Thoracic aorta (tissue), 2 donors: ENCODE measurements at regions not wholly inside any gene's neighbourhood (a gene's known extent, or its start where the extent isn't known, plus 50 kb on each side); places are given as distances from the start of the nearest gene placed in this dataset.

ENCODE experiments used
- ATAC-seq: fragments of 150-250 bp; one replicate; pipeline ENCODE4 v1.8.0; 2017; ENCODE audit warnings: low read depth; ENCODE audit not compliant: insufficient number of reproducible peaks, low FRiP score
- DNase-seq: peaks from one replicate; pipeline ENCODE4 v3.0.0-alpha.2; 2020; ENCODE audit warnings: low spot score
- H3K27ac ChIP-seq, 2 donors: fragments of 200-600 bp; sonication (generic); 1 replicate in 1 of 2; 2 replicates in 1 of 2; pipeline ENCODE4 v1.5.1; 2016; ENCODE audit warnings: mild to moderate bottlenecking in 2 of 2, moderate library complexity in 2 of 2
- H3K27me3 ChIP-seq: fragments of 200-600 bp; sonication (generic); replicated peaks from 2 replicates; pipeline ENCODE4 v1.6.0; 2016; ENCODE audit warnings: mild to moderate bottlenecking; ENCODE audit not compliant: insufficient read depth
- H3K36me3 ChIP-seq: fragments of 200-600 bp; sonication (generic); one replicate; pipeline ENCODE4 v1.5.1; 2016
- H3K4me1 ChIP-seq, 2 donors: fragments of 200-600 bp; sonication (generic); 1 replicate in 1 of 2; 2 replicates in 1 of 2; pipeline versions ENCODE4 v1.5.1 to v1.6.0; 2016; ENCODE audit warnings: low read depth in 2 of 2, mild to moderate bottlenecking in 1 of 2; ENCODE audit not compliant: control insufficient read depth in 1 of 2
- H3K4me3 ChIP-seq: fragments of 200-600 bp; sonication (generic); 2 replicates; pipeline ENCODE4 v1.5.1; 2016; ENCODE audit warnings: mild to moderate bottlenecking
- H3K9me3 ChIP-seq: fragments of 200-600 bp; sonication (generic); 2 replicates; pipeline ENCODE4 v1.5.1; 2016
- TF ChIP-seq, protein P1 (sequence below): fragments of 200-600 bp; sonication (generic); IDR thresholded peaks from one replicate; pipeline ENCODE4 v1.5.1; 2019; ENCODE audit warnings: antibody characterized with exemption

- H3K27me3 ChIP-seq: no peaks in the 10 kb centered on the region
Measured at GRCh38 chr20:63084563-63084927, 77.8 kb upstream of the BHLHE23 start.

GRCh38 chr20:63083831-63084562, 77.2 kb upstream of the BHLHE23 start:
- TF ChIP-seq, protein P1, sequence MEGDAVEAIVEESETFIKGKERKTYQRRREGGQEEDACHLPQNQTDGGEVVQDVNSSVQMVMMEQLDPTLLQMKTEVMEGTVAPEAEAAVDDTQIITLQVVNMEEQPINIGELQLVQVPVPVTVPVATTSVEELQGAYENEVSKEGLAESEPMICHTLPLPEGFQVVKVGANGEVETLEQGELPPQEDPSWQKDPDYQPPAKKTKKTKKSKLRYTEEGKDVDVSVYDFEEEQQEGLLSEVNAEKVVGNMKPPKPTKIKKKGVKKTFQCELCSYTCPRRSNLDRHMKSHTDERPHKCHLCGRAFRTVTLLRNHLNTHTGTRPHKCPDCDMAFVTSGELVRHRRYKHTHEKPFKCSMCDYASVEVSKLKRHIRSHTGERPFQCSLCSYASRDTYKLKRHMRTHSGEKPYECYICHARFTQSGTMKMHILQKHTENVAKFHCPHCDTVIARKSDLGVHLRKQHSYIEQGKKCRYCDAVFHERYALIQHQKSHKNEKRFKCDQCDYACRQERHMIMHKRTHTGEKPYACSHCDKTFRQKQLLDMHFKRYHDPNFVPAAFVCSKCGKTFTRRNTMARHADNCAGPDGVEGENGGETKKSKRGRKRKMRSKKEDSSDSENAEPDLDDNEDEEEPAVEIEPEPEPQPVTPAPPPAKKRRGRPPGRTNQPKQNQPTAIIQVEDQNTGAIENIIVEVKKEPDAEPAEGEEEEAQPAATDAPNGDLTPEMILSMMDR: no peak

More at GRCh38 chr20:63084563-63084927, 77.8 kb upstream of the BHLHE23 start:
- no peak for ATAC-seq
- H3K9me3 ChIP-seq: peaks cover 4% of the 10 kb centered on the region
- H3K27ac ChIP-seq: no peak overlapping the region
- H3K4me3 ChIP-seq: no peak overlapping the region
- no peaks in the 10 kb centered on the region for H3K4me1 ChIP-seq
- DNase-seq: no peak
- TF ChIP-seq, protein P1: no peak
- H3K36me3 ChIP-seq: no peaks in the 10 kb centered on the region

DNA sequence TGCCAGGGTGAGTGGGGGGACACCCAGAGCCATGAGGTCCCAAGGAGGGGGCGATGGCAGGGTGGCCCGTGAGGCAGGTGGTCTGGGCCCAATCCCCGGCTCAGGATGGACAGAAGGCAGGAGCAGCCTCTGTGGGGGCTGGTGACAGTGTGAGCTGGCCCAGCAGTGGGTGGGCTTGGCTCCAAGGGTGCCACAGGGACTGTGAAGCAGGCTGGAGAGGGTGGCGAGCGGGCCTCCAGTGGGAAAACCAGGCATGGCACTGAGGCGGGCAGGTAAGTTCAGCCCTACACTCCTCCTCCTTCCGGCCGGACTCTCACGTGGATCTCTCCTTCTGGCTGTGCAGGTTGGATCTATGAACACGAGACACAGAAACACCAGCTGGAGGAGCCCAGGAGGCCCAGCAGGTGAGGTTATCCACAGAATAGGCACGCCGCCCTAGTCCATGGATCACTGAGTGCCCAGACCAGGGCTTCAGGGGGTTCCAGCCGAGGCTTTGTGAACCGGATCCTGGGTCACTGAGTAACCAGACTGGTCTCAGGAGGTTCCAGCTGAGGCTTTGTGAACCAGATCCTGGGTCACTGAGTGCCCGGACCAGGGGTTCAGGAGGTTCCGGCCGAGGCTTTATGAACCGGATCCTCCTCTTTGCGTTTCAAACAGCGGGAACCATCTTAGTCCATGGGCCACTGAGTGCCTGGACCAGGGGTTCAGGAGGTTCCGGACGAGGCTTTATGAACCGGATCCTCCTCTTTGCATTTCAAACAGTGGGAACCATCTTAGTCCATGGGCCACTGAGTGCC, 76.4 kb upstream of the BHLHE23 start:
- H3K9me3 ChIP-seq: peaks cover 14% of the 10 kb centered on the region
- H3K27me3 ChIP-seq: no peaks in the 10 kb centered on the region
- TF ChIP-seq, protein P1: no peak
- H3K27ac ChIP-seq: no peak overlapping the region
- ATAC-seq: no peak
- no peak for DNase-seq
- H3K4me1 ChIP-seq: no peaks in the 10 kb centered on the region
- no peaks in the 10 kb centered on the region for H3K36me3 ChIP-seq
- no peak overlapping the region for H3K4me3 ChIP-seq

More at GRCh38 chr20:63083831-63084562, 77.2 kb upstream of the BHLHE23 start:
- Histone ChIP-seq H3K27ac (no peak overlapping the region), H3K9me3 (peaks cover 9% of the 10 kb centered on the region), H3K4me3 (no peak overlapping the region), H3K36me3 (no peaks in the 10 kb centered on the region), H3K4me1 (no peaks in the 10 kb centered on the region), H3K27me3 (no peaks in the 10 kb centered on the region)
- no peak for DNase-seq
- no peak for ATAC-seq

DNA sequence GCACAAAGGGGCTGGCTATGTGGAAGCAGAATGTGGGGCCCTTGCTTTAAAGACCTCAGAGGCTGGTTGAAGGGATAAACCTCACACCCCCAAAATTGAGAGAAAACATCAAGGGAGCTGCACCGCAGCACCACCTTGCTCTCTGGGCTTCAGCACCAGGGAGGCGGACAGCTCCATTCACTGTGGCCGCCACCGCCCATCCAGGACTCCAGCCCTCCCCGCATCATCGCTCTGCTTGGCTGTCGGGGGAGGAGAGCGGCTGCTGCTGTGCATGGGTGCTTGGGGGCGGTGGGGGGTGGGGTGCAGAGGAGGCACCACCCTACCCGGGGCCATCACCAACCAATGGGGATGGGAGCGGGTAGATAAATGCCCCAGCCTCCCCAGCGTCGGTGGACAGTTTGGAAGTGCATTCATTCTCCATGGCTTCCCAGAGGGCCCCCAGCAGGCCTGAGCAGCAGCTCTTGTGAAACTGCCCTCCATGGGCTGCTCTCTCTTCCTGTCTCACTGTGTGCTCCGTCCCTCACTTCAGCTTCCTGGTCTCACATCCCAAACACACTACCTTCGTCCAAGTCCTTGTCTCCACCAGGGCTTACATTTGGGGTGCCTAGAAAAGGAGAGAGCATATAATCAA, 75.7 kb upstream of the BHLHE23 start:
- Histone ChIP-seq H3K4me1 (no peaks in the 10 kb centered on the region), H3K4me3 (no peak overlapping the region), H3K36me3 (no peaks in the 10 kb centered on the region), H3K27ac (no peak overlapping the region), H3K9me3 (peaks cover 19% of the 10 kb centered on the region), H3K27me3 (no peaks in the 10 kb centered on the region)
- DNase-seq (no peak), ATAC-seq (no peak)
- TF ChIP-seq, protein P1: no peak

GRCh38 chr20:63081831-63082230, 75.1 kb upstream of the BHLHE23 start:
- Histone ChIP-seq H3K27ac (no peak overlapping the region), H3K27me3 (no peaks in the 10 kb centered on the region), H3K4me3 (no peak overlapping the region), H3K36me3 (no peaks in the 10 kb centered on the region), H3K4me1 (no peaks in the 10 kb centered on the region), H3K9me3 (peaks cover 20% of the 10 kb centered on the region)
- TF ChIP-seq, protein P1: no peak
- DNase-seq (no peak), ATAC-seq (no peak)
